ENCODE measurements at regions not wholly inside any gene's neighbourhood (a gene's known extent, or its start where the extent isn't known, plus 50 kb on each side); places are given as distances from the start of the nearest gene placed in this dataset.

- Histone ChIP-seq H3K4me1 (ENCODE audit: control insufficient read depth, extremely low read depth, insufficient read depth, low read length) (no peaks in the 10 kb centered on the region), H3K4me3 (replicated peaks in 1 of 3; ENCODE audit: insufficient read depth in 1 of 3, low read depth in 1 of 3, low read length in 3 of 3) (no peak overlapping the region), H3K27ac (ENCODE audit: insufficient read depth, low read depth, low read length) (no peak overlapping the region), H3K9ac (replicated peaks; ENCODE audit: extremely low read depth, insufficient read depth, low read length) (no peak overlapping the region), H3K9me1 (replicated peaks; ENCODE audit: control insufficient read depth, extremely low read depth, insufficient read depth, low read length) (no peaks in the 10 kb centered on the region), H3K4me2 (ENCODE audit: insufficient read depth, low read length) (no peak overlapping the region), H3K9me3 (replicated peaks; ENCODE audit: control insufficient read depth, insufficient read depth, low read length) (no peaks in the 10 kb centered on the region), H4K20me1 (replicated peaks; ENCODE audit: control insufficient read depth, extremely low read depth, insufficient read depth, low read length) (no peaks in the 10 kb centered on the region), H3K79me2 (ENCODE audit: control insufficient read depth, insufficient read depth, low read length) (no peaks in the 10 kb centered on the region), H2AFZ (ENCODE audit: low read depth, low read length) (no peak overlapping the region), H3K36me3 (ENCODE audit: control insufficient read depth in 2 of 2, extremely low read depth in 1 of 2, insufficient read depth in 2 of 2, low read length in 2 of 2) (no peaks in the 10 kb centered on the region), H3K27me3 (ENCODE audit: control insufficient read depth in 2 of 2, insufficient read depth in 2 of 2, low read length in 2 of 2) (no peaks in the 10 kb centered on the region)
- FAIRE-seq (no peak), DNase-seq (ENCODE audit: low read depth, low spot score) (no peak)
- ChIA-PET CTCF (interaction anchor here (0.7 to 2.1 kb wide), 8 partner anchors 8 to 295 kb away, joined by 3 to 5 read pairs (median 4); partner anchors contain the start of gene FSIP2), POLR2A (interaction anchor here (0.9 kb wide), 1 partner anchor 15 kb away, joined by 3 read pairs; no protein-coding TSS in a partner anchor)
- no TSS peak for BruUV-seq (replicated peaks)
- no peak for TF ChIP-seq JUN (IDR thresholded peaks at IDR 0.05; ENCODE audit: borderline replicate concordance, insufficient read depth, insufficient read length, low read depth)
- TF ChIP-seq POLR2AphosphoS5 (IDR thresholded peaks at IDR 0.05; ENCODE audit: insufficient read depth, low read depth, low read length), result no peak
- TF ChIP-seq CTCF (IDR thresholded peaks at IDR 0.05; ENCODE audit: extremely low read depth in 1 of 2, insufficient read depth in 1 of 2, low read depth in 1 of 2, low read length in 2 of 2), result no peak
- intact Hi-C loops (cut with micrococcal nuclease) (no loop called here), dilution Hi-C loops (cut with MboI; ENCODE audit: extremely low pct_ligation_motif_present, low sequenced_read_pairs) (no loop called here)
These were observed 294.9 kb downstream of the FSIP2 start for GRCh38 chr2:186033541-186033940.

GRCh38 chr2:186036862-186037449 is 298.4 kb downstream of the FSIP2 start:
- DNase-seq (ENCODE audit: low read depth, low spot score) (no peak), FAIRE-seq (no peak)
- H3K4me3 ChIP-seq (replicated peaks in 1 of 3; ENCODE audit: insufficient read depth in 1 of 3, low read depth in 1 of 3, low read length in 3 of 3), result no peak overlapping the region
- no peaks in the 10 kb centered on the region for H3K79me2 ChIP-seq (ENCODE audit: control insufficient read depth, insufficient read depth, low read length)
- H3K4me2 ChIP-seq (ENCODE audit: insufficient read depth, low read length), result no peak overlapping the region
- no peak overlapping the region for H3K27ac ChIP-seq (ENCODE audit: insufficient read depth, low read depth, low read length)
- no peaks in the 10 kb centered on the region for H3K36me3 ChIP-seq (ENCODE audit: control insufficient read depth in 2 of 2, extremely low read depth in 1 of 2, insufficient read depth in 2 of 2, low read length in 2 of 2)
- H3K4me1 ChIP-seq (ENCODE audit: control insufficient read depth, extremely low read depth, insufficient read depth, low read length), result no peaks in the 10 kb centered on the region
- TF ChIP-seq CTCF (IDR thresholded peaks at IDR 0.05; ENCODE audit: extremely low read depth in 1 of 2, insufficient read depth in 1 of 2, low read depth in 1 of 2, low read length in 2 of 2), result no peak
- TF ChIP-seq MYC (IDR thresholded peaks at IDR 0.05; ENCODE audit: low read depth, low read length), result no peak
- no peak for TF ChIP-seq JUN (IDR thresholded peaks at IDR 0.05; ENCODE audit: borderline replicate concordance, insufficient read depth, insufficient read length, low read depth)
- TF ChIP-seq POLR2AphosphoS5 (IDR thresholded peaks at IDR 0.05; ENCODE audit: insufficient read depth, low read depth, low read length), result no peak
- no peak for TF ChIP-seq POLR2A (IDR thresholded peaks at IDR 0.05; ENCODE audit: low read depth, low read length)
- TF ChIP-seq GATA2 (IDR thresholded peaks at IDR 0.05; ENCODE audit: insufficient read depth, insufficient read length, low read depth, low read length), result no peak
- no peak for TF ChIP-seq EZH2 (IDR thresholded peaks at IDR 0.05; ENCODE audit: borderline replicate concordance, low read depth, low read length, severe bottlenecking)
- TF ChIP-seq FOS (IDR thresholded peaks at IDR 0.05; ENCODE audit: borderline replicate concordance, insufficient read depth, low read length), result no peak
- no peak for TF ChIP-seq MAX (IDR thresholded peaks at IDR 0.05; ENCODE audit: insufficient read depth, insufficient read length)
- ChIA-PET POLR2A (no interaction called here), CTCF (no interaction called here)
- H3K9me1 ChIP-seq (replicated peaks; ENCODE audit: control insufficient read depth, extremely low read depth, insufficient read depth, low read length), result no peaks in the 10 kb centered on the region
- H3K9me3 ChIP-seq (replicated peaks; ENCODE audit: control insufficient read depth, insufficient read depth, low read length), result no peaks in the 10 kb centered on the region
- H3K27me3 ChIP-seq (ENCODE audit: control insufficient read depth in 2 of 2, insufficient read depth in 2 of 2, low read length in 2 of 2), result no peaks in the 10 kb centered on the region
- BruUV-seq (replicated peaks), result no TSS peak
- intact Hi-C loops (cut with micrococcal nuclease) (no loop called here), dilution Hi-C loops (cut with MboI; ENCODE audit: extremely low pct_ligation_motif_present, low sequenced_read_pairs) (no loop called here)
- H2AFZ ChIP-seq (ENCODE audit: low read depth, low read length), result no peak overlapping the region
- H3K9ac ChIP-seq (replicated peaks; ENCODE audit: extremely low read depth, insufficient read depth, low read length), result no peak overlapping the region
- H4K20me1 ChIP-seq (replicated peaks; ENCODE audit: control insufficient read depth, extremely low read depth, insufficient read depth, low read length), result no peaks in the 10 kb centered on the region

Data from endothelial cell of umbilical vein (primary cell).